Activated T-helper 17 cell treated with anti-CD3 and anti-CD28 coated beads, Interleukin-2, amount 50 U/mL, for 72 hours (primary cell): ENCODE measurements at regions not wholly inside any gene's neighbourhood (a gene's known extent, or its start where the extent isn't known, plus 50 kb on each side); places are given as distances from the start of the nearest gene placed in this dataset.

Experiments used
- ATAC-seq: fragments of 150-1000 bp; cut with Tn5 transposase; replicated peaks from 2 replicates; pipeline ENCODE4 v1.10.0; 2021; ENCODE audit warnings: mild to moderate bottlenecking, moderate library complexity
- H3K27ac Mint-ChIP-seq: one replicate; pipeline ENCODE4 v1.8.0; 2022; ENCODE audit warnings: mixed read lengths
- H3K27me3 Mint-ChIP-seq: one replicate; pipeline ENCODE4 v1.8.0; 2022; ENCODE audit warnings: mixed read lengths
- H3K36me3 Mint-ChIP-seq: one replicate; pipeline ENCODE4 v1.8.0; 2022; ENCODE audit warnings: low read depth, mild to moderate bottlenecking, mixed read lengths
- H3K4me1 Mint-ChIP-seq: one replicate; pipeline ENCODE4 v1.8.0; 2022; ENCODE audit warnings: mixed read lengths
- H3K4me3 Mint-ChIP-seq: one replicate; pipeline ENCODE4 v1.8.0; 2022; ENCODE audit warnings: mild to moderate bottlenecking, mixed read lengths
- H3K9me3 Mint-ChIP-seq: one replicate; pipeline ENCODE4 v1.8.0; 2022; ENCODE audit warnings: mixed read lengths

- Mint-ChIP-seq H3K4me3 (no peak overlapping the region), H3K4me1 (no peaks in the 10 kb centered on the region), H3K36me3 (no peaks in the 10 kb centered on the region), H3K9me3 (peaks cover 4% of the 10 kb centered on the region), H3K27me3 (no peaks in the 10 kb centered on the region), H3K27ac (no peak overlapping the region)
- ATAC-seq, result no peak
Observed at GRCh38 chr5:124445070-124445619, 301.3 kb downstream of the ZNF608 start.

- ATAC-seq, result peak; percentile 40
- Mint-ChIP-seq H3K9me3 (peaks cover 4% of the 10 kb centered on the region), H3K27ac (no peak overlapping the region), H3K4me1 (no peaks in the 10 kb centered on the region), H3K36me3 (no peaks in the 10 kb centered on the region), H3K4me3 (no peak overlapping the region), H3K27me3 (no peaks in the 10 kb centered on the region)
Observed at GRCh38 chr5:124444147-124444775, 302.2 kb downstream of the ZNF608 start.

GRCh38 chr5:124440471-124440870 lies 306.0 kb downstream of the ZNF608 start:
- Mint-ChIP-seq H3K27me3 (no peaks in the 10 kb centered on the region), H3K9me3 (no peaks in the 10 kb centered on the region), H3K36me3 (no peaks in the 10 kb centered on the region), H3K27ac (no peak overlapping the region), H3K4me3 (no peak overlapping the region), H3K4me1 (no peaks in the 10 kb centered on the region)
- ATAC-seq, result no peak

GRCh38 chr5:124439609-124440008 lies 306.8 kb downstream of the ZNF608 start:
- no peak overlapping the region for H3K27ac Mint-ChIP-seq
- peaks cover 3% of the 10 kb centered on the region for H3K9me3 Mint-ChIP-seq
- H3K36me3 Mint-ChIP-seq, result no peaks in the 10 kb centered on the region
- H3K4me1 Mint-ChIP-seq, result no peaks in the 10 kb centered on the region
- H3K4me3 Mint-ChIP-seq, result no peak overlapping the region
- H3K27me3 Mint-ChIP-seq, result no peaks in the 10 kb centered on the region
- ATAC-seq, result no peak

GRCh38 chr5:124438903-124439281 lies 307.5 kb downstream of the ZNF608 start:
- Mint-ChIP-seq H3K27ac (no peak overlapping the region), H3K27me3 (no peaks in the 10 kb centered on the region), H3K4me3 (no peak overlapping the region), H3K4me1 (no peaks in the 10 kb centered on the region), H3K36me3 (no peaks in the 10 kb centered on the region), H3K9me3 (peaks cover 3% of the 10 kb centered on the region)
- ATAC-seq, result no peak

- H3K9me3 Mint-ChIP-seq, result peaks cover 3% of the 10 kb centered on the region
- H3K36me3 Mint-ChIP-seq, result no peaks in the 10 kb centered on the region
- H3K27ac Mint-ChIP-seq, result no peak overlapping the region
- H3K27me3 Mint-ChIP-seq, result no peaks in the 10 kb centered on the region
- no peaks in the 10 kb centered on the region for H3K4me1 Mint-ChIP-seq
- no peak for ATAC-seq
- H3K4me3 Mint-ChIP-seq, result no peak overlapping the region
Observed at GRCh38 chr5:124438026-124438902, 308.2 kb downstream of the ZNF608 start.

- no peak for ATAC-seq
- no peak overlapping the region for H3K27ac Mint-ChIP-seq
- no peak overlapping the region for H3K4me3 Mint-ChIP-seq
- H3K27me3 Mint-ChIP-seq, result no peaks in the 10 kb centered on the region
- H3K9me3 Mint-ChIP-seq, result peaks cover 10% of the 10 kb centered on the region
- H3K4me1 Mint-ChIP-seq, result no peaks in the 10 kb centered on the region
- H3K36me3 Mint-ChIP-seq, result no peaks in the 10 kb centered on the region
Observed at GRCh38 chr5:124436294-124436693, 310.1 kb downstream of the ZNF608 start.

GRCh38 chr5:124433170-124433569 lies 313.3 kb downstream of the ZNF608 start:
- no peak overlapping the region for H3K27ac Mint-ChIP-seq
- H3K9me3 Mint-ChIP-seq, result peaks cover 18% of the 10 kb centered on the region
- no peaks in the 10 kb centered on the region for H3K27me3 Mint-ChIP-seq
- H3K4me1 Mint-ChIP-seq, result no peaks in the 10 kb centered on the region
- no peak overlapping the region for H3K4me3 Mint-ChIP-seq
- no peak for ATAC-seq
- no peaks in the 10 kb centered on the region for H3K36me3 Mint-ChIP-seq

GRCh38 chr5:124421584-124421983 lies 324.9 kb downstream of the ZNF608 start:
- Mint-ChIP-seq H3K4me3 (no peak overlapping the region), H3K9me3 (peaks cover 27% of the 10 kb centered on the region), H3K27ac (no peak overlapping the region), H3K27me3 (peaks cover under 1% of the 10 kb centered on the region), H3K4me1 (no peaks in the 10 kb centered on the region), H3K36me3 (no peaks in the 10 kb centered on the region)
- ATAC-seq, result no peak

GRCh38 chr5:124420952-124421351 lies 325.5 kb downstream of the ZNF608 start:
- peaks cover 3% of the 10 kb centered on the region for H3K27me3 Mint-ChIP-seq
- no peaks in the 10 kb centered on the region for H3K4me1 Mint-ChIP-seq
- H3K36me3 Mint-ChIP-seq, result no peaks in the 10 kb centered on the region
- H3K9me3 Mint-ChIP-seq, result peaks cover 27% of the 10 kb centered on the region
- H3K4me3 Mint-ChIP-seq, result no peak overlapping the region
- no peak for ATAC-seq
- H3K27ac Mint-ChIP-seq, result no peak overlapping the region

GRCh38 chr5:124419531-124419930 lies 326.9 kb downstream of the ZNF608 start:
- Mint-ChIP-seq H3K4me3 (no peak overlapping the region), H3K9me3 (peaks cover 26% of the 10 kb centered on the region), H3K27me3 (peaks cover 3% of the 10 kb centered on the region), H3K36me3 (no peaks in the 10 kb centered on the region), H3K27ac (no peak overlapping the region), H3K4me1 (no peaks in the 10 kb centered on the region)
- no peak for ATAC-seq

GRCh38 chr5:124418390-124418789 lies 328.0 kb downstream of the ZNF608 start:
- Mint-ChIP-seq H3K9me3 (peaks cover 22% of the 10 kb centered on the region), H3K27ac (no peak overlapping the region)
- ATAC-seq, result no peak

GRCh38 chr5:124417196-124417595 lies 329.2 kb downstream of the ZNF608 start:
- ATAC-seq, result no peak
- peaks cover 3% of the 10 kb centered on the region for H3K27me3 Mint-ChIP-seq
- no peaks in the 10 kb centered on the region for H3K36me3 Mint-ChIP-seq
- no peak overlapping the region for H3K4me3 Mint-ChIP-seq
- H3K9me3 Mint-ChIP-seq, result peaks cover 22% of the 10 kb centered on the region
- H3K4me1 Mint-ChIP-seq, result no peaks in the 10 kb centered on the region
- H3K27ac Mint-ChIP-seq, result no peak overlapping the region

More at GRCh38 chr5:124418390-124418789, 328.0 kb downstream of the ZNF608 start:
- no peak overlapping the region for H3K4me3 Mint-ChIP-seq
- no peaks in the 10 kb centered on the region for H3K36me3 Mint-ChIP-seq
- H3K27me3 Mint-ChIP-seq, result peaks cover 3% of the 10 kb centered on the region
- H3K4me1 Mint-ChIP-seq, result no peaks in the 10 kb centered on the region

GRCh38 chr5:124416627-124417026 lies 329.8 kb downstream of the ZNF608 start:
- Mint-ChIP-seq H3K27ac (no peak overlapping the region), H3K9me3 (peaks cover 17% of the 10 kb centered on the region), H3K4me1 (no peaks in the 10 kb centered on the region), H3K27me3 (peaks cover 3% of the 10 kb centered on the region), H3K4me3 (no peak overlapping the region), H3K36me3 (no peaks in the 10 kb centered on the region)
- ATAC-seq, result no peak

- Mint-ChIP-seq H3K36me3 (no peaks in the 10 kb centered on the region), H3K27ac (no peak overlapping the region), H3K27me3 (peaks cover 3% of the 10 kb centered on the region), H3K4me1 (no peaks in the 10 kb centered on the region), H3K4me3 (no peak overlapping the region), H3K9me3 (peaks cover 12% of the 10 kb centered on the region)
- ATAC-seq, result no peak
Observed at GRCh38 chr5:124414973-124415372, 331.5 kb downstream of the ZNF608 start.
